ENCODE measurements at regions not wholly inside any gene's neighbourhood (a gene's known extent, or its start where the extent isn't known, plus 50 kb on each side); places are given as distances from the start of the nearest gene placed in this dataset.
"Not testable (repeated sequence)": the region's sequence is repeated elsewhere in the genome, so short reads cannot be mapped to it uniquely, and the experiment has no call there.

- H3K27me3 ChIP-seq (ENCODE audit: insufficient read depth, low read length) = no peaks in the 10 kb centered on the region
- H3K4me3 ChIP-seq (ENCODE audit: low read length) = no peak overlapping the region
- H3K4me1 ChIP-seq (ENCODE audit: insufficient read depth, low read length) = no peaks in the 10 kb centered on the region
- H3K9me3 ChIP-seq (ENCODE audit: low read depth, low read length) = no peaks in the 10 kb centered on the region
These were observed 308.2 kb upstream of the ADGRL3 start for GRCh38 chr4:60891947-60892346.

GRCh38 chr4:60897415-60897814 is 302.7 kb upstream of the ADGRL3 start:
- no peaks in the 10 kb centered on the region for H3K27me3 ChIP-seq (ENCODE audit: insufficient read depth, low read length)
- no peaks in the 10 kb centered on the region for H3K4me1 ChIP-seq (ENCODE audit: insufficient read depth, low read length)
- no peak overlapping the region for H3K4me3 ChIP-seq (ENCODE audit: low read length)
- H3K9me3 ChIP-seq (ENCODE audit: low read depth, low read length) = no peaks in the 10 kb centered on the region

- Histone ChIP-seq H3K4me1 (ENCODE audit: insufficient read depth, low read length) (no peaks in the 10 kb centered on the region), H3K27me3 (ENCODE audit: insufficient read depth, low read length) (no peaks in the 10 kb centered on the region), H3K9me3 (ENCODE audit: low read depth, low read length) (peaks cover 8% of the 10 kb centered on the region), H3K4me3 (ENCODE audit: low read length) (no peak overlapping the region)
These were observed 295.0 kb upstream of the ADGRL3 start for GRCh38 chr4:60905162-60905561.

- H3K27me3 ChIP-seq (ENCODE audit: insufficient read depth, low read length) = no peaks in the 10 kb centered on the region
- no peaks in the 10 kb centered on the region for H3K4me1 ChIP-seq (ENCODE audit: insufficient read depth, low read length)
- H3K9me3 ChIP-seq (ENCODE audit: low read depth, low read length) = peaks cover 14% of the 10 kb centered on the region
- H3K4me3 ChIP-seq (ENCODE audit: low read length) = no peak overlapping the region
These were observed 289.0 kb upstream of the ADGRL3 start for GRCh38 chr4:60911127-60911526.

GRCh38 chr4:60913002-60913401 is 287.1 kb upstream of the ADGRL3 start:
- Histone ChIP-seq H3K27me3 (ENCODE audit: insufficient read depth, low read length) (no peaks in the 10 kb centered on the region), H3K9me3 (ENCODE audit: low read depth, low read length) (peaks cover 14% of the 10 kb centered on the region), H3K4me3 (ENCODE audit: low read length) (no peak overlapping the region), H3K4me1 (ENCODE audit: insufficient read depth, low read length) (no peaks in the 10 kb centered on the region)

GRCh38 chr4:60913671-60914070 is 286.5 kb upstream of the ADGRL3 start:
- Histone ChIP-seq H3K27me3 (ENCODE audit: insufficient read depth, low read length) (no peaks in the 10 kb centered on the region), H3K4me1 (ENCODE audit: insufficient read depth, low read length) (no peaks in the 10 kb centered on the region), H3K9me3 (ENCODE audit: low read depth, low read length) (peaks cover 11% of the 10 kb centered on the region), H3K4me3 (ENCODE audit: low read length) (no peak overlapping the region)

GRCh38 chr4:60921735-60922134 is 278.4 kb upstream of the ADGRL3 start:
- H3K4me1 ChIP-seq (ENCODE audit: insufficient read depth, low read length); H3K27me3 ChIP-seq (ENCODE audit: insufficient read depth, low read length); H3K9me3 ChIP-seq (ENCODE audit: low read depth, low read length); H3K4me3 ChIP-seq (ENCODE audit: low read length): not testable (repeated sequence)

- H3K27me3 ChIP-seq (ENCODE audit: insufficient read depth, low read length) = no peaks in the 10 kb centered on the region
- peaks cover 5% of the 10 kb centered on the region for H3K9me3 ChIP-seq (ENCODE audit: low read depth, low read length)
- H3K4me1 ChIP-seq (ENCODE audit: insufficient read depth, low read length) = no peaks in the 10 kb centered on the region
- no peak overlapping the region for H3K4me3 ChIP-seq (ENCODE audit: low read length)
These were observed 277.1 kb upstream of the ADGRL3 start for GRCh38 chr4:60923075-60923474.

- Histone ChIP-seq H3K27me3 (ENCODE audit: insufficient read depth, low read length) (no peaks in the 10 kb centered on the region), H3K9me3 (ENCODE audit: low read depth, low read length) (no peaks in the 10 kb centered on the region), H3K4me3 (ENCODE audit: low read length) (no peak overlapping the region), H3K4me1 (ENCODE audit: insufficient read depth, low read length) (no peaks in the 10 kb centered on the region)
These were observed 273.5 kb upstream of the ADGRL3 start for GRCh38 chr4:60926624-60927023.

GRCh38 chr4:60930866-60931265 is 269.3 kb upstream of the ADGRL3 start:
- Histone ChIP-seq H3K4me3 (ENCODE audit: low read length) (no peak overlapping the region), H3K27me3 (ENCODE audit: insufficient read depth, low read length) (no peaks in the 10 kb centered on the region), H3K4me1 (ENCODE audit: insufficient read depth, low read length) (no peaks in the 10 kb centered on the region), H3K9me3 (ENCODE audit: low read depth, low read length) (no peaks in the 10 kb centered on the region)

GRCh38 chr4:60934566-60935295 is 265.4 kb upstream of the ADGRL3 start:
- H3K4me3 ChIP-seq (ENCODE audit: low read length) = no peak overlapping the region
- H3K27me3 ChIP-seq (ENCODE audit: insufficient read depth, low read length) = no peaks in the 10 kb centered on the region
- H3K4me1 ChIP-seq (ENCODE audit: insufficient read depth, low read length) = no peaks in the 10 kb centered on the region
- no peaks in the 10 kb centered on the region for H3K9me3 ChIP-seq (ENCODE audit: low read depth, low read length)

GRCh38 chr4:60938181-60938580 is 261.9 kb upstream of the ADGRL3 start:
- Histone ChIP-seq H3K4me3 (ENCODE audit: low read length) (no peak overlapping the region), H3K27me3 (ENCODE audit: insufficient read depth, low read length) (no peaks in the 10 kb centered on the region), H3K4me1 (ENCODE audit: insufficient read depth, low read length) (no peaks in the 10 kb centered on the region), H3K9me3 (ENCODE audit: low read depth, low read length) (no peaks in the 10 kb centered on the region)

GRCh38 chr4:60938621-60939020 is 261.5 kb upstream of the ADGRL3 start:
- no peak overlapping the region for H3K4me3 ChIP-seq (ENCODE audit: low read length)
- H3K9me3 ChIP-seq (ENCODE audit: low read depth, low read length) = no peaks in the 10 kb centered on the region
- no peaks in the 10 kb centered on the region for H3K27me3 ChIP-seq (ENCODE audit: insufficient read depth, low read length)
- no peaks in the 10 kb centered on the region for H3K4me1 ChIP-seq (ENCODE audit: insufficient read depth, low read length)

GRCh38 chr4:60944060-60944459 is 256.1 kb upstream of the ADGRL3 start:
- Histone ChIP-seq H3K9me3 (ENCODE audit: low read depth, low read length) (no peaks in the 10 kb centered on the region), H3K4me3 (ENCODE audit: low read length) (no peak overlapping the region), H3K27me3 (ENCODE audit: insufficient read depth, low read length) (no peaks in the 10 kb centered on the region), H3K4me1 (ENCODE audit: insufficient read depth, low read length) (no peaks in the 10 kb centered on the region)

GRCh38 chr4:60945641-60946040 is 254.5 kb upstream of the ADGRL3 start:
- no peak overlapping the region for H3K4me3 ChIP-seq (ENCODE audit: low read length)
- no peaks in the 10 kb centered on the region for H3K4me1 ChIP-seq (ENCODE audit: insufficient read depth, low read length)
- H3K9me3 ChIP-seq (ENCODE audit: low read depth, low read length) = no peaks in the 10 kb centered on the region
- H3K27me3 ChIP-seq (ENCODE audit: insufficient read depth, low read length) = no peaks in the 10 kb centered on the region

GRCh38 chr4:60948008-60948407 is 252.1 kb upstream of the ADGRL3 start:
- H3K9me3 ChIP-seq (ENCODE audit: low read depth, low read length) = no peaks in the 10 kb centered on the region
- no peak overlapping the region for H3K4me3 ChIP-seq (ENCODE audit: low read length)
- H3K4me1 ChIP-seq (ENCODE audit: insufficient read depth, low read length) = no peaks in the 10 kb centered on the region
- H3K27me3 ChIP-seq (ENCODE audit: insufficient read depth, low read length) = no peaks in the 10 kb centered on the region
